Lower lobe of right lung (tissue), 2 donors: ENCODE measurements at regions not wholly inside any gene's neighbourhood (a gene's known extent, or its start where the extent isn't known, plus 50 kb on each side); places are given as distances from the start of the nearest gene placed in this dataset.

Source experiments
- ATAC-seq, 2 donors: fragments of 200-7000 bp; cut with Tn5 transposase; one replicate each; pipeline ENCODE4 v1.9.1; 2020 to 2022; ENCODE audit warnings: mild to moderate bottlenecking in 2 of 2, moderate library complexity in 2 of 2
- DNase-seq: peaks from one replicate; pipeline ENCODE4 v3.0.0-alpha.2; 2020
- H3K27ac ChIP-seq: fragments of 200-600 bp; one replicate; pipeline ENCODE4 v1.8.0; 2022
- H3K27me3 ChIP-seq: fragments of 200-600 bp; one replicate; pipeline ENCODE4 v1.8.0; 2022; ENCODE audit warnings: low read depth
- H3K36me3 ChIP-seq: fragments of 200-600 bp; one replicate; pipeline ENCODE4 v1.8.0; 2022; ENCODE audit warnings: mild to moderate bottlenecking
- H3K4me1 ChIP-seq: fragments of 200-600 bp; one replicate; pipeline ENCODE4 v1.8.0; 2022
- H3K4me3 ChIP-seq: fragments of 200-600 bp; one replicate; pipeline ENCODE4 v1.8.0; 2022; ENCODE audit warnings: mild to moderate bottlenecking
- H3K9me3 ChIP-seq: fragments of 200-600 bp; one replicate; pipeline ENCODE4 v1.8.0; 2022
- intact Hi-C: fragments of 100-400 bp; cut with DNase I; formaldehyde crosslinking; loops from one replicate; pipeline ENCODE4 v1.11.0; 2022
- TF ChIP-seq, protein P1 (sequence below): fragments of 200-600 bp; IDR thresholded peaks from one replicate; pipeline ENCODE4 v1.8.0; 2022; ENCODE audit warnings: antibody characterized with exemption, mild to moderate bottlenecking
- donor health status: DM: no; HTN: yes; CAD: no; lungs with severe emphysema.

DNA sequence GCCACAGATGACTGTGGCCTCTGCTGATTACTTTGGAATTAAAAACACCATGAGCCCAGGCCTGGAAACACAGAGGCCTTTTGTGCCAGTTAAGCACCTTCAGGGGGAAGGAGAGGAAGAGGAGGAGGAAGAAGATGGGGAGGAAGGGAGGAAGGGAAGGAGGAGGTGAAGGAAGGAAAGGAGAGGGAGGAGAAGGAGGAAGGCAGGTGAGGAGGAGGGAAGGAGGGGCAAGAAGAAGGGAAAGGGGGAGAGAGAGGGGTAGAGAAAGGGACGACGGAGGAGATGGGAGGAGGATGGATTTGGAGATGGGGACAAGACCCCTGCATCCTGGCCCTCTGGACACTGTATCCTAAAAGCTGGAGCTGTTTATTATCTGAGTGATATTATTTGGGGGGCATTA lies 231.0 kb downstream of the UQCRFS1 start:
- intact Hi-C loops, result no loop called here
- no peak overlapping the region for H3K4me3 ChIP-seq
- H3K27ac ChIP-seq, result no peak overlapping the region
- peaks cover 4% of the 10 kb centered on the region for H3K27me3 ChIP-seq
- DNase-seq (no peak), ATAC-seq (no peak)
- TF ChIP-seq, protein P1, sequence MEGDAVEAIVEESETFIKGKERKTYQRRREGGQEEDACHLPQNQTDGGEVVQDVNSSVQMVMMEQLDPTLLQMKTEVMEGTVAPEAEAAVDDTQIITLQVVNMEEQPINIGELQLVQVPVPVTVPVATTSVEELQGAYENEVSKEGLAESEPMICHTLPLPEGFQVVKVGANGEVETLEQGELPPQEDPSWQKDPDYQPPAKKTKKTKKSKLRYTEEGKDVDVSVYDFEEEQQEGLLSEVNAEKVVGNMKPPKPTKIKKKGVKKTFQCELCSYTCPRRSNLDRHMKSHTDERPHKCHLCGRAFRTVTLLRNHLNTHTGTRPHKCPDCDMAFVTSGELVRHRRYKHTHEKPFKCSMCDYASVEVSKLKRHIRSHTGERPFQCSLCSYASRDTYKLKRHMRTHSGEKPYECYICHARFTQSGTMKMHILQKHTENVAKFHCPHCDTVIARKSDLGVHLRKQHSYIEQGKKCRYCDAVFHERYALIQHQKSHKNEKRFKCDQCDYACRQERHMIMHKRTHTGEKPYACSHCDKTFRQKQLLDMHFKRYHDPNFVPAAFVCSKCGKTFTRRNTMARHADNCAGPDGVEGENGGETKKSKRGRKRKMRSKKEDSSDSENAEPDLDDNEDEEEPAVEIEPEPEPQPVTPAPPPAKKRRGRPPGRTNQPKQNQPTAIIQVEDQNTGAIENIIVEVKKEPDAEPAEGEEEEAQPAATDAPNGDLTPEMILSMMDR, result no peak
- H3K4me1 ChIP-seq, result no peaks in the 10 kb centered on the region
- H3K36me3 ChIP-seq, result no peaks in the 10 kb centered on the region
- H3K9me3 ChIP-seq, result no peaks in the 10 kb centered on the region

DNA sequence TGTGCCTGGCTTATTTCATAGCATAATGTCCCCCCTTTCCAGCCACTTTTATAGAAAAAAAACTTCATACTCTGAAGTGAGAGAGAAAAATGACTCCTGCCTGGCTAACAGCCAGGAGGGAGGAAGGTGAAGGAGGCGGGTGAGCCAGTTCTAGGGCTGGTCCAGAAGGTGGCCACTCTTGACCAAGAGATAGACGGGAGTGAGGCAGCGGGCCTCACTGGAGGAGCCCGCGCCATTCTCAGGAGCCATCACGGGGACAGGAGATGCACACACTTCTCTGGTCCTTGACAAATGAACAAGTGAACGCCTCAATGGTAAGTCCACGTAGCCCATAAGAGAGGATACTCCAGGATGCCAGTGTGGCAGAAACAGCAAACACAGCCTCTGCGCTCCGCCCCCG lies 231.4 kb downstream of the UQCRFS1 start:
- TF ChIP-seq, protein P1, result no peak
- Histone ChIP-seq H3K4me3 (no peak overlapping the region), H3K27ac (no peak overlapping the region), H3K9me3 (no peaks in the 10 kb centered on the region), H3K4me1 (no peaks in the 10 kb centered on the region), H3K27me3 (peaks cover 4% of the 10 kb centered on the region), H3K36me3 (no peaks in the 10 kb centered on the region)
- intact Hi-C loops, result no loop called here
- no peak for ATAC-seq
- DNase-seq, result no peak

DNA sequence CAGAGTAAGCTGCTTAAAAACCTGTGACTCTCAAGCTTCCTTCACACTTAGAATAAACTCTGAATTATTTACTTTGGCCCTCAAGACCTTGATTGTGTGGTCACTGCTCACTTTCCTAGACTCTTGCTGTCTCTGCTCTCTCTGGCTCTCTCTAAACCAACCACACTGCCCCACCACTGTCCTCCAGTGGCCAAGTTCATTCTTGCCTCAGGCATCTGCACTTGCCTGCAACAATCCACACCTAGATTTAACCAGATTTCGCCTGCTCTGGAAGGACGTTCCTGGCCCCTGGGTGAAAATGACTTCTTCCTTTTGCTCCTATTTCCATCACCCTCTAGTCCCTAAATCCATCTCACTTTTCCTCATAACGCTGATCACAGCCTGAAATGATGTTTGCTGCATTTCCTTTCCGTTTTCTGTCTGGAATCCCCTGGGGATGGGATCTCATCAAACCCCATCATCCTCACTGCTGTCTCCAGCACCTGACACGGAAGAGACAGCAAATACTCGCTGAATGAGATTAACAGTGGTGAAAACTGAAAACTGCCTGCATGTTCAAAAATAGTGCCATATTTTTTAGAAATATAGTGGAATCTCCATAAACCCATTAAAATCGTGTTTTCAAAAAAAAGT lies 232.6 kb downstream of the UQCRFS1 start:
- intact Hi-C loops, result no loop called here
- Histone ChIP-seq H3K4me3 (no peak overlapping the region), H3K4me1 (no peaks in the 10 kb centered on the region)

DNA sequence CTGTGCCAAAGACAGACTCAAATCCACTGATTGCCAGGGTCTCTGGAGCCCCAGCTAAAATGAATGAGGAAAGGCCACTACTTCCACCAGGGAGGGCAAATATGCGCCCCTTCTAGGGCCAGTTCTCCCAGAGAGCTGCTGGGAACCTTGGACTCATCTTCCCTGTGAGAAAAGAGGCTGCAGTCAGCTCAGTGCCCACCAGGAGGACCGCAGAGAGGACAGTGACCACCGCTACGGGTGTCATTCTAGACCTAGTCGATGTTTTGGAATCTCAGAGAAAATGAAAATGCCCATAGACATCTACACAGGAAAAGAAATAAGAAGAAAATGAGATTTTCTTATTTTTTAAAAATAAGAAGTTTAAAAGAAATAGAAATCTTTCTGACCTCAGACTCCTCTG lies 235.1 kb downstream of the UQCRFS1 start:
- TF ChIP-seq, protein P1, result no peak
- no peak overlapping the region for H3K27ac ChIP-seq
- no peak overlapping the region for H3K4me3 ChIP-seq
- H3K9me3 ChIP-seq, result no peaks in the 10 kb centered on the region
- ATAC-seq (no peak), DNase-seq (no peak)
- intact Hi-C loops, result no loop called here
- no peaks in the 10 kb centered on the region for H3K36me3 ChIP-seq
- no peaks in the 10 kb centered on the region for H3K27me3 ChIP-seq
- H3K4me1 ChIP-seq, result no peaks in the 10 kb centered on the region

More for the DNA sequence above, 232.6 kb downstream of the UQCRFS1 start:
- H3K27ac ChIP-seq, result no peak overlapping the region
- ATAC-seq, result peak in 1 of 2 donors; percentile 42
- TF ChIP-seq, protein P1, result no peak
- H3K9me3 ChIP-seq, result no peaks in the 10 kb centered on the region
- peaks cover 4% of the 10 kb centered on the region for H3K27me3 ChIP-seq
- H3K36me3 ChIP-seq, result no peaks in the 10 kb centered on the region
- DNase-seq, result no peak

DNA sequence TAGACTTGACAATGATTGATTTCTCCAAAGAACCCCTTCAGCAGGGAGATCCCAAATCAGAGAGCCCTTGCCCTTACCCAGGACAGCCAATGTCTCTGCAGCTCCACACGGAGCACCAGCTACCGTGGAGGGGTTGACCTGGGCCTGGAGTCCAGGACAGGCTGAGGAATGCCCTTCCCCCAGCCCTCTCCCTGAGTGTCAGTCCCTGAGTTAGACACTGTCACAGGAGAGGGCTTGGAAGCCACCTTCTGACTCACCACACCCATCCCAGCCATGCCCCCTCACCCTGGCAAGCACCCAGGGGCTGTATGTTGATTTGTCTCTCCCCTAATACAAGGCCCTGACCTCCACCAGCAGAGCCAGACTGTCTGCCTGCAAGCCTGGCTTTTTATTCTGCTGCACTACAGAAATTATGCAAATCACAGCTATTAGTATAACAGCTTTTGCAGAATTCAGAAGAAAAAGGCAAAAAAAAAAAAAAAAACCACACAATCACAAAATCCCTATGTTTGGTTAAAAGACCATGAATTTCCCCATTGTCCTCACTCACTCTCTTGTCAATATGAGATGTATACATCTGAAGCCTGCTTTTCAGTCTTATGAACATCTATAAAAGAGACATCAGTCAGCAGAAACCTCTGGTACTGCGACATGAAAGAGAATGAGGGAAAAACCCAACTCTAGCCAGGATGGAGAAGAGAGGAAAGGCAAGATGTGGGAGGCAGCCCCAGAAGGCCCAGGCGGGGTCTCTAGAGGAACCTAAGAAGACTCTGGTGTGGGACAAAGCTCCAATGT lies 240.7 kb downstream of the UQCRFS1 start:
- Histone ChIP-seq H3K27ac (no peak overlapping the region), H3K36me3 (no peaks in the 10 kb centered on the region), H3K27me3 (no peaks in the 10 kb centered on the region), H3K4me1 (no peaks in the 10 kb centered on the region), H3K4me3 (no peak overlapping the region), H3K9me3 (no peaks in the 10 kb centered on the region)
- ATAC-seq (no peak), DNase-seq (no peak)
- intact Hi-C loops, result no loop called here
- TF ChIP-seq, protein P1, result no peak
